ENCODE measurements at regions not wholly inside any gene's neighbourhood (a gene's known extent, or its start where the extent isn't known, plus 50 kb on each side); places are given as distances from the start of the nearest gene placed in this dataset.
"Not testable (repeated sequence)": the region's sequence is repeated elsewhere in the genome, so short reads cannot be mapped to it uniquely, and the experiment has no call there.

DNA sequence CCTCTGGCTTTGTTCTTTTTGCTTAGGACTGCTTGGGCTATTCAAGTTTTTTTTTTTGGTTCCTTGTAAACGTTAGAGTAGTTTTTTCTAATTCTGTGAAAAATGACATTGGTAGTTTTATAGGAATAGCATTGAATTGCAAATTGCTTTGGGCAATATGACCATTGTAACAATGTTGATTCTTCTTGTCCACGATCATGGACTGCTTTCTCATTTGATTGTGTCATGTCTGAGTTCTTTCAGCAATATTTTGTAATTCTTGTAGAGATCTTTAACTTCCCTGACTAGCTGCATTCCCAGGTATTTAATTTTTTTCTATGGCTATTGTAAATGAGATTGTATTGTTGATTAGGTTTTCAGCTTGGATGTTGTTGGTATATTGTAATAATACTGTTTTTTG is 286.2 kb upstream of the C1QTNF3 start:
- DNase-seq (ENCODE audit: low read depth) = not testable (repeated sequence)

DNA sequence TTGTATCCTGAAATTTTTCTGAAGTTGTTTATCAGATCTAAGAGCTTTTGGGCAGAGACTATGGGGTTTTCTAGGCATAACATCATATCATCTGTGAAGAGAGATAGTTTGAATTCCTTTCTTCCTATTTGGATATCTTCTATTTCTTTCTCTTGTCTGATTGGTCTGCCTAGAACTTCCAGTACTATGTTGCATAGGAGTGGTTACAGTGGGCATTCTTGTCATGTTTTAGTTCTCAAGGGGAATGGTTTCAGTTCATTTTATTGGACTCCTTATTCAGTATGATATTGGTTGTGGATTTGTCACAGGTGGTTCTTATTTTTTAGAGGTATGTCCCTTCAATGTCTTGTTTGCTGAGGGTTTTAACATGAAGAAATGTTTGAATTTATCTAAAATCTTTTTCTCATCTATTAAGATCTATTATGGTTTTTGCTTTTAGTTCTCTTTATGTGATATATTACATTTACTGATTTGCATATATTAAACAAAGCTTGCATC is 286.6 kb upstream of the C1QTNF3 start:
- DNase-seq (ENCODE audit: low read depth) = not testable (repeated sequence)

DNA sequence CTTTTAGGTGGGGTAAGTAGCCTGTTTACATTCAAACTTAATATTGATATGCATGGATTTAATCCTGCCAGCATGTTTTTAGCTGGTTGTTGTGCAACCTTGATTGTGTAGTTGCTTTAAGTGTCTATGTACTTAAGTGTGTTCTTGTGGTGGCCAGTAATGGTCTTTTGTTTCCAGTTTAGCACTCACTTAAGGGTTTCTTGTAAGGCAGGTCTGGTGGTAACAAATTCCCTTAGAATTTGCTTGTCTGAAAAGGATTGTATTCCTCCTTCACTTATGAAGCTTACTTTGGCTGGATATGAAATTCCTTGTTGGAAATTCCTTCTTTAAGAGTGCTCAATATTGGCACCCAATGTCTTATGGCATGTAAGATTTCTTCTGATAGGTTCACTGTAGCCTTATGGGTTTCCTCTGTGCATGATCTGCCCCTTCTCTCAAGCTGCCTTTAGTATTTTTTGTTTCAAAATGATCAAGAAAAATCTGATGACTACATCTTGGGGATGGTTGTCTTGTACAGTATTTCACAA is 289.0 kb upstream of the C1QTNF3 start:
- DNase-seq (ENCODE audit: low read depth) = not testable (repeated sequence)

DNA sequence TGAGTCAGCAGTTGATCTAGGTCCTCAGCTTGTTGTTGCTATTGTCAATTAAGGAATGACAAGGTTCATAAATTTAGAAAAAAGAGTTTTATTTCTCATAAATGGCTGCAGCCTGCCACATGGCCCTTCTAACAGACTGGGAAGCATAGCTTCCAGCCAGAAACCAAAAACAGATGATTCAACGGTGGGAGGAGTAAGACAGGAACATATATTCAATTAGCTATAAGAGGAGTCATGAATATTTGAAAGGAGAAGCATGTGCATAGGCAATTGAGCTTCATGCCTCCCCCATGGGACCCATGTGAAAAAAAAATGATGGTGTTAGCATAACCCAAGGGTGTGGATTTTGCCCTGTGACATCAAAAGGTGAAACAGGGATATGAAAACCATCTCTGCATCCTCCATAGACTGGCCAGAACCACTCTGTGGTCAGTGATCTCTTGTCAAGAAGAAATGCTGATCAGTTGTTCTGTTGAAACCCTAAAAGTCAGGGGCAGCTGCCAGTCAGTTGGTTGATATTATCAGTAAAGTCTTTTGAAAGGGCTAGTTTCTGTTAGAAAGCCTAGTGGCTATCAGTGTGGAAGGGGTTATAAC is 296.5 kb upstream of the C1QTNF3 start:
- DNase-seq (ENCODE audit: low read depth) = not testable (repeated sequence)

DNA sequence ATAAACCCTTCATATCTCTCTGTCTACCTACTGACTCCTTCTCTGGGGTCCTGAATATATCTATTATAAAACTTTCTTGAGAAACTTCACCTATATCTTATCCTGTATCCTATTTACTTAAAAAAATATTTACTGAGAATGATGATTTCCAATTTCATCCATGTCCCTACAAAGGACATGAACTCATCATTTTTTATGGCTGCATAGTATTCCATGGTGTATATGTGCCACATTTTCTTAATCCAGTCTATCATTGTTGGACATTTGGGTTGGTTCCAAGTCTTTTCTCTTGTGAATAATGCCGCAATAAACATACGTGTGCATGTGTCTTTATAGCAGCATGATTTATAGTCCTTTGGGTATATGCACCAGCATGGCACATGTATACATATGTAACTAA is 301.7 kb upstream of the RAI14 start:
- not testable (repeated sequence) for DNase-seq (ENCODE audit: low read depth)

DNA sequence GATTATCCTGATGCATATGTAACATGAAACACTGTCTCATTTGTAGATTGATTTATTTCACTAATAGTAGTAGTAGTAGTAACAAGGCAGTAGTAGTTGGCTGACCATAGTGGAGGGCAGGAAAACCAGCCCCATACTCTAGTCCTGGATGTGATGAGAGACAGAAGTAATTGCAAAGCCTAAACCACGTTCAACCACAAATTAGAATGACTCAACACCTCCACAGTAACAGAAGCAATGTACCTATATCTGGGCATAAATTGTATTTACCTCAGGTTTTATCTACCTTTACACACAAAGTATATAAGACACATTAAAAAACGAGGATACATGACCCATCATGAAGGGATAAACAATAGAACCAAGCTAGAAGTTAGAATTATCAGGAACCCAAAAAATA is 284.7 kb upstream of the RAI14 start:
- not testable (repeated sequence) for DNase-seq (ENCODE audit: low read depth)

DNA sequence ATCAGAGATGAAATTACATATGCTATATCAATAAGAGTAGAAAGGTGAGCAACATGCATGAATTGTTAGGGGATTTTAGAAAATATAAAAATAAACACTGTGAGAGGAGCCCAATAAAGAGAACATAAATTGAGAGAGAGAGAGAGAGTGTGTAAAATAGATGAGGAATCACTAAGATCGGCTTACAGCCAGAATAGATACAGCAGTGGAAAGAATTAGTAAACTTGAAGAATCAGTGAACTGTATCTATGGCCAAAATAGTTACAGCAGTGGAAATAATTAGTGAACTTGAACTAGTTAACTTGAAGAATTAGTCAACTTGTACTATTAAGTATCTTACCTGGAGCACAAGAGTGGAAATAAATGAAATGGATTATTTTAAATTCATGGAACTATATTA is 284.3 kb upstream of the RAI14 start:
- DNase-seq (ENCODE audit: low read depth) = not testable (repeated sequence)

DNA sequence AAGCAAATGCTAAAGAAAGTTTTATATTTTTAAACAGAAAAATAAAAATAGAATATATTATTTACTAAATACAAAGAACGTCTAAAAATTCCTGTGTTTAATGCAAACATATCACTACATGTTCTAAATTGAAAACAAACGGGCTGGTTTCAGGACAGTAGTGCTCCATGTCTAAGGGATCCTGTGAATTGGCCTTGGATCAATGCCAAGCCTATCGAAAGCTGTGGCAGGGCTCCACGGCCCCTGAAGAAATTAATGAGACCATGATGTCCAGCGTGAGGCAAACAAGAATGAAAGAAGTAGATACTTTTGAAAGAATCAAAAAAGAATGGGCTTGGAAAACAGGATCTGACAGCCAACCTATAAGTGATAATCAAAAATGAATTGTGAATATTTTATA is 283.4 kb upstream of the RAI14 start:
- not testable (repeated sequence) for DNase-seq (ENCODE audit: low read depth)

DNA sequence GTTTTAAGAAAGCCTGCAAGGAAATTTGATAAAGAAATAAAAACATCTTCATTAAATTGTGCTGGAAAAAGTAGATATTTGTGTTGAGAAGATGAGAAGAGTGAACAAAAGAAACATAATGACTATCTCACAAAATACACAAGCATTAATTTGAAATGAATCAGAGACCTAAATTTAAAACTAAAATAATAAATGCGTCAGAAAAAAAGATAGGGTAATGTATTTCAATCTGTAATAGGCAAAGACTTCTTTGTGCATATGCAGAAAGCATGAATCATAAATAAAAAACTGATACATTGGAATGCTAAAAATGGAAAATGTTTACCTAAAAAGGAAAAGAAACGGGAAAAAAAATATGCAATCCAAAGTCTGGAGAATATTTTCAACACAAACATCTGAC is 278.5 kb upstream of the RAI14 start:
- not testable (repeated sequence) for DNase-seq (ENCODE audit: low read depth)

DNA sequence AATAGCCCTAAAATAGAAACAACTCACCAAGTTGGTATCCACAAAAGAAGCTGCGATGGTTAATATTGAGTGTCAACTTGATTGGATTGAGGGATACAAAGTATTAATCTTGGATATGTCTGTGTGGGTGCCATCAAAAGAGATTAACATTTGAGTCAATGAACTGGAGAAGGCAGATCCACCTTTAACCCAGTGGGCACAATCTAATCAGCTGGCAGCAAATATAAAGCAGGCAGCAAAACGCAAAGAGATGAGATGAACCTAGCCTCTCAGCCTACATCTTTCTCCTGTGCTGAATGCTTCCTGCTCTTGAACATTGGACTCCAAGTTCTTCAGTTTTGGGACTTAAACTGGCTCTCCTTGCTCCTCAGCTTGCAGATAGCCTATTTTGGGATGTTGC is 277.6 kb upstream of the RAI14 start:
- not testable (repeated sequence) for DNase-seq (ENCODE audit: low read depth)

DNA sequence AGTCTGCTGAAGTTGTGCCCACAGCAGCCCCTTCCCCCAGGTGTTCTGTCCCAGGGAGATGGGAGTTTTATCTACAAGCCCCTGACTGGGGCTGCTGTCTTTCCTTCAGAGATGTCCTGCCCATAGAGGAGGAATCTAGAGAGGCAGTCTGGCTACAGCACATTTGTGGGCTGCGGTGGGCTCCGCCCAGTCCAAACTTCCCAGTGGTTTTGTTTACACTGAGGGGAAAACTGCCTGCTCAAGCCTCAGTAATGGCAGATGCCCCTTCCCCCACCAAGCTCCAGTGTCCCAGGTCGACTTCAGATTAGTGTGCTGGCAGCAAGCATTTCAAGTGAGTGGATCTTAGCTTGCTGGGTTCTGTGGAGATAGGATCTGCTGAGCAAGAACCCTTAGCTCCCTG is 267.4 kb upstream of the RAI14 start:
- DNase-seq (ENCODE audit: low read depth) = not testable (repeated sequence)

DNA sequence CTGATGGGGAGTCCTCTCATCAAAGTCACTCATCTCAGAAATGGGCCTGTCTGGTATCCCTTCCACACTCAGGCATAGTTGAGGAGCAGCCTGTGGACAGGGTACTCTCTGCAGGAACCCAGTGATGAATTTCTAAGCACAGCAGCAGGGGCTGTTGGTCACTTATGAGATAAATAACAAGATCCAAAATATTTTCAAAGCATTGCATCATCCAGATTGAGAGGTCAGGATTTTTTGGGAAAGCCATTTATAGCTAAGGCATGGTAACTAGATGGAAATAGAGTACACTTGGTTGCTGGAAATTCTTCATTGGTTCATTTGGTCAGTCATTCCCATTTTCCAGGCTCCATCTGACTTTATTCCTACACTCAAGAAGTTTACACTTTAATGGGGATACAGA is 246.8 kb upstream of the RAI14 start:
- no peak for DNase-seq (ENCODE audit: low read depth)

DNA sequence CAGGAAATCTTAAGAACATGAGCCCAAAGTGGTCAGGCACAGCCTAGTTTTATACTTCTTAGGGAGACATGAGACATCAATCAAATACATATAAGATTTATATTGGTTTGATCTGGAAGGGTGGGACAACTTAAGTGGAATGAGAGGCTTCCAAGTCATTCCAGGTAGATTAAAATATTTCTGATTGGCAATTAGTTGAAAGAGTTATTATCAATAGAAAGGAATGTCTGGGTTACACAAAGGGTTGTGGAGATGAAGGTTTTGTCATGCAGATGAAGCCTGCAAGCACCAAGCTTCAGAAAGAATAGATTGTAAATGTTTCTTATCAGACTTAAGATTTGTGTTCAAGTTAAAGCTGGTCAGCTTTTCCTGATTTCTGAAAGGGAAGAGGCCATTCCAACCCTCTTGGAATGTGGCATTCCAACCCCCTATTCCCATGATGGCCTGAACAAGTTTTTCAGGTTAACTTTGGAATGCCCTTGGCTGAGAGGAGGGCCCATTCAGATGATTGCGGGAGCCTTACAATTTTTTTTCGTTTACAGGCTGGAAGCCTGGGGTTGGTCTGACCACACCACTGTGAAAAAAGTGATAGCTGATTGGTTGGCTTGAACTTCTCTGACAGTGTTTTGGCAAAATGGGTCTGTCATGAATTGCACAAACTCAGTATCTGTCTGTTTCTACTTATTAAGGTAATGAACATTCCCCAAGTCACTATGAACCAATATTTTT is 245.6 kb upstream of the RAI14 start:
- DNase-seq (ENCODE audit: low read depth) = no peak

DNA sequence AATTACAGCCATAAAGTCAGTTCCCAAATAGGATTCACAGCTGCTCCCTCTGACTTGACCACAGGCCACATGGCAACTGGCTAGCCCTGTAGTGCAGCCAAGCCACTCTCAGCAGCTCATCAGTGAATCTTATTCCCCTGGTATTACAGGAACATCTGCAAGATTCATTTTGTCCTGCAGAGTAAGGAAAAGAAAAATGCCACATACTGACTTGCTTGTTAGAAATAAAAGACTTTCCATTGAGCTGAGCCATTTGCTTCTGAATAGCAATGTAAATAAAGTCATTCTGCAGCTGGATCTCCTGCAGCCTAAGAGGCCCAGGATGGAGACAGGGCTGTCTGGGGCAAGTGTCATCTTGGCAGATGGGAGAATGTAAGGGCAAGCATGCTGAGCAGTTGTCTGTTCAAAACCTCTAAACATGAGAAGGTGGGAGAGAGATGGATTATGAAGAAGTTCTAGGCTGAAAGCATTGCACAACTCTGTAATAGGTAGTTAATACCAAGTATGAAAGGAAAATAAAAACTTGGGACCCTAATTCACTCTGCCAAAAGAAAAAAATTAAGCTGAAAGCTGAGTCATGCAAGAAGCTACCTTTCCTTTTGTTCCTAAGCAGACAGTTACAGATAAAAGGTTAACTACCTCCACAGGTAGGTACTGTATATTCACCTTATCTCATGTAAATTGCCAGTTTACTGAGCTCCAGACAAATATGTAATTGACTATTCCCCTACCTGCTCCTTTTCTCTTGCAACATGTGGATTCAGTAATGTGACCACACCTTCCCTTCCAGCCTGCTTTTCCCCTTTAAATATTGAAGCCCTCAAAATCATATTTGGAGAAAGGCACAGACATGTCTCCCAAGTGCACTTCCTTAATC is 244.4 kb upstream of the RAI14 start:
- peak; percentile 25 for DNase-seq (ENCODE audit: low read depth)

DNA sequence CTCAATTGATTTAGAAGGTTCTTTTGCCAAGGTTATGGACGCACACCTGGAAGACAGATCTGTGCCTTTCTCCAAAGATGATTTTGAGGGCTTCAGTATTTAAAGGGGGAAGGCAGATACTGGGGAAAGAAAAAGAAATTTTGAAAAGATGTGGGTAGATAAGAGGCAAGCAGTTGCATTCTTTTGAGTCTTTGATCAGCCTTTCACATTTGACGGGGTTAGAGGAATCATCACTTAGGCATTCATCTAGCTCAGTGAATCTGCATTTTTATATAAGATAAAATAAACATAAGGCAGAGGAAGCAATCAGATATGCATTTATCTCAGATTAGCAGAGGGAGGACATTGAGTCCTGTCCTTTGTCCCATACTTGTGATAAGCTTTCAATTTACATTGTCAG is 243.4 kb upstream of the RAI14 start:
- no peak for DNase-seq (ENCODE audit: low read depth)

DNA sequence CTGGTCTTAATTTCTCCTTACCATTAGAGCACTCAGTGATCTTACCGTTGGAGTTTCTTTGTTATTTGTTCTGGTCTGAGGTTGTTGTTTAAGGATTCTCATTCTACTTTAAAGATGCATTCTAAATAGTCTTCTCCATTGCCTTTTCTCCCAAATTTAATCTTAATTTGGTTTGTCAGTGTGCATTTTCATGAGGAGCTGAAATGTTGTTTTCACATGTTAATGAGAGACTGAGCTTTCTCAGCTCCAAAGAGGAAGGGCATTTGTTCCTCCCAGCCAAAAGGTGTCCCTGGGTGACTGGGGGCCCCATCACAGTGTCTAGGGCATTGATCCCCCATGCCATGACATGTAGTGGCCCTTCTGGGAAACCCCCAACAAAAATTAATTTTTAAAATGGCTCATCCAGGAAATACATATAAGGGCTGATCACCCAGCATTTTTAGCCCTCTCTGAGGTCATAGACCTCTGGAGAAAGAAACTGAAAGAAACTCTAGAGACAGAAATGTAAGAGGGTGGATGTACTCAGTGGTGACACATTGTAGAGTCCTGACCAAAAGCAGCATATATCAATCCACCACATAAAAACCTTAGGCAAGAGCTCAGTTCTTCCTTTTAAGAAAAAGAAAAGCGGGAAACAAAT is 240.4 kb upstream of the RAI14 start:
- peak; percentile 16 for DNase-seq (ENCODE audit: low read depth)

DNA sequence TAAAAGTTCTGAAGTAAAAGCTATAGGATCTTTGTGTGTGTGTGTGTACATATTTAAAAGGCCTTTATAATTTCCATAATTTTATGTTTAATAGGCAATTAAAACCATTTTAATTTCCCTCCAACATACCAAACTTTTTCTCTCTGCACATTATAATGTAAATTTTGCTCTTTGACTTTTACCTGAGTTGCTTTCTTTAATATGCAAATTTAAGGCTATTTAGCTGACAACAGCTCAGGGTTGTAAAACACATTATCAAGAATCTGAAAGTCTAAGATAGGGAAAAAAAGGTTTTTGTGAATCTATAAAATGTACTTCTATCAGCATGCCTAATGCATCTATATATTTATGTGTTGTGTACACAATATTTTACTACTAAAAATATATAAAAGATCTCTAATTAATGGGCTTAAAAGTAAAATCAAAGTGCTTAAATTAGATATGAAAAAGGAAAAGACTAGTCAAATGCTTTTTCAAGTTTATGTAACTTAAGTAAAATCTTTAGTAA is 239.6 kb upstream of the RAI14 start:
- no peak for DNase-seq (ENCODE audit: low read depth)

DNA sequence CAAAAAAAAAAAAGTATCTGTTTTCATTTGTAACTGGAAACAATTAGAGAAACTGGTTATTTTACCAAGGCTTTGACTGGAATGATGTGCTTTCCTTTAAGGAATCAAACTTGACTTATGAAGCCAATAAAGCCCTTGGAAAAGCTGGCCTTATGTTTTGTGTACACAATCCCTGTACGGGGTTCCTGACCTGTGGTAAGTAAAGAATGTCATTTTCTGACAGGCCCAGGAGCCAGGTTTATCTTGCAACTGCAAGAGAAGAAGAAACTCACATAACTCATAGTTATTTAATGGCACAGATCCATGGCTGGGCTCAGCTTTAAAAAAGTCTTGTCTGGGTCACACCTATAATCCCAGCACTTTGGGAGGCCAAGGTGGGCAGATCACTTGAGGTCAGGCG is 235.9 kb upstream of the RAI14 start:
- not testable (repeated sequence) for DNase-seq (ENCODE audit: low read depth)

DNA sequence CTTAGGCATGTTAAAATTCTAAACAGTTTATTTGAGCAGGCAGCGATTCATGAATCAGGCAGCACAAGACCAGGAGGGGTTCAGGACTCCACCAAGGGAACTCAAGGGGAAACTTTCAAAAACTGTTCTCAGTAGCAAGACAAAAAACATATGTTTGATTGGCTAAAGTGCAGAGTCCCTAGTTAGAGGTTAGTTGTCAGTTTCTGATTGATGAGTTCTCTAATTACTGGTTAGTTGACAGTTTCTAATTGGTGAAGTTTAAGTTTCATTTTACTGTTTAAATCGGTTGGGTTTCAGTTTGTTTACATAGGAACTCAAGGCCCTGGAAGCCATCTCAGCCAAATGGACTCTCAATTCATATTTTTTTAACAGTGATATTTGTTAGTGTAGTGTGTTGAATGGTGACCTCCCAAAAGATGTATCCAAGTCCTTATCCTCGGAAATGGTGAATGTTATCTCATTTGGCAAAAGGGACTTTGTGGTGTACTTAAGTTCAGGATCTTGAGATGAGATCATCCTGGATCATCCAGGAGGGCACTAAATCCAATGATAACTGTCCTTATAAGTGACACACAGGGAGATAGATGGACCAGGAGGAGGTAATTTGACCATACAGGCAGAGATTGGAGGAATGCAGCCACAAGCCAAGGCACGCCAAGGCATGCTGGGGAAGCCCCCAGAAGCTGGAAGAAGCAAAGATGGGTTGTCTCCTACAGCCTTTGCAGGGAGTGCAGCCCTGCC is 219.2 kb upstream of the RAI14 start:
- DNase-seq (ENCODE audit: low read depth) = no peak

DNA sequence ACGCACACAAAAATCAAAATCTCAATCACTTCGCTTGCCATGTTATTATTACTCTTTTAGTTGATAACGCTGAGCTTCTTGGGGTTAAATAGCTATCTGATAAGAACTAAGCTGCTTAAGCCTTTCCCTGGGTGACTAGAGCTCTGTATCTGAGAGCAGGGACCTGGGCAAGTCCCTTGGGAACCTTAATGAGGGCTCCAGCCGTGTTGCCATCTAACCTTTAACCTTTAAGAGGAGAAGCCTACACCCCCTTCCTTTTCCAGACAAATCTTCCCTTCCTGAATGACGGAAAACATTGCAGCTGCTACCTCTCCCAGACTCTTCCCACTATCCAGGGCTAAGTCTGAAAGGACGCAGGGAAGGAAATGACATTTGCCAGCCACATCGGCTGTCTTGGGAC is 216.5 kb upstream of the RAI14 start:
- DNase-seq (ENCODE audit: low read depth) = no peak

DNA sequence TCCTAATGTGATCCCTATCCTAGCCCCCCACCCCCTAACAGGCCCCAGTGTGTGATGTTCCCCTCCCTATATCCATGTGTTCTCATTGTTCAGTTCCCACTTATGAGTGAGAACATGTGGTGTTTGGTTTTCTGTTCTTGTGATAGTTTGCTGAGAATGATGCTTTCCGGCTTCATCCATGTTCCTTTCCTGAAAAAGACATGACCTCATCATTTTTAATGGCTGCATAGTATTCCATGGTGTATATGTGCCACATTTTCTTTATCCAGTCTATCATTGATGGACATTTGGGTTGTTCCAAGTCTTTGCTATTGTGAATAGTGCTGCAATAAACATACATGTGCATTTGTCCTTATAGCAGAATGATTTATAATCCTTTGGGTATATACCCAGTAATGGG is 214.4 kb upstream of the RAI14 start:
- DNase-seq (ENCODE audit: low read depth) = not testable (repeated sequence)
